ENCODE measurements at regions not wholly inside any gene's neighbourhood (a gene's known extent, or its start where the extent isn't known, plus 50 kb on each side); places are given as distances from the start of the nearest gene placed in this dataset.

DNA sequence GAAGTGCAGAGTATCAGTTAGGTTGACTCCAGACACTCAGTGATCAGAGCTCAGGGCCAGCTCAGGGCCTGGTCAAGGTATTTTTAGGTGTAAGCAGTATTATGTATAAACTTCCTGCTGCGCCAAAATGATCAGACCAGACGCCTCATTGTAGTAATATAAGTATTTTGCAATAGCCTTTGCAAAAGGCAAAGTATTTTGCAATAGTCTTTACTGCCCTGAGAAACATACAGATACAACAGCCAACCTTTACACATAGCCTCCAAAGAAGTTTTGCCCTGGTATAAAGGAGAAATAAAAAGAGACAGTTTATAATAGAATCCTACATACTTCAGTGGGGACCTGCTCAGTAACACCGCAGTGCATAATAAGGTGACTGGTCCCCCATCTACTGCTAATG, 333.0 kb upstream of the EEF2KMT start:
- H3K4me1 ChIP-seq (ENCODE audit: control insufficient read depth in 2 of 3, insufficient read depth in 2 of 3, low read depth in 1 of 3, low read length in 3 of 3): no peaks in the 10 kb centered on the region
- no peaks in the 10 kb centered on the region for H3K27me3 ChIP-seq (ENCODE audit: control insufficient read depth, insufficient read depth, low read length)
- no peak overlapping the region for H3K27ac ChIP-seq (ENCODE audit: low read depth in 2 of 2, low read length in 2 of 2)
- FAIRE-seq (no peak), DNase-seq (no peak)
- H3K4me3 ChIP-seq (ENCODE audit: low read length in 3 of 3): no peak overlapping the region
- no peak overlapping the region for H3K9ac ChIP-seq (ENCODE audit: low read length in 3 of 3)
- TF ChIP-seq, protein P1, sequence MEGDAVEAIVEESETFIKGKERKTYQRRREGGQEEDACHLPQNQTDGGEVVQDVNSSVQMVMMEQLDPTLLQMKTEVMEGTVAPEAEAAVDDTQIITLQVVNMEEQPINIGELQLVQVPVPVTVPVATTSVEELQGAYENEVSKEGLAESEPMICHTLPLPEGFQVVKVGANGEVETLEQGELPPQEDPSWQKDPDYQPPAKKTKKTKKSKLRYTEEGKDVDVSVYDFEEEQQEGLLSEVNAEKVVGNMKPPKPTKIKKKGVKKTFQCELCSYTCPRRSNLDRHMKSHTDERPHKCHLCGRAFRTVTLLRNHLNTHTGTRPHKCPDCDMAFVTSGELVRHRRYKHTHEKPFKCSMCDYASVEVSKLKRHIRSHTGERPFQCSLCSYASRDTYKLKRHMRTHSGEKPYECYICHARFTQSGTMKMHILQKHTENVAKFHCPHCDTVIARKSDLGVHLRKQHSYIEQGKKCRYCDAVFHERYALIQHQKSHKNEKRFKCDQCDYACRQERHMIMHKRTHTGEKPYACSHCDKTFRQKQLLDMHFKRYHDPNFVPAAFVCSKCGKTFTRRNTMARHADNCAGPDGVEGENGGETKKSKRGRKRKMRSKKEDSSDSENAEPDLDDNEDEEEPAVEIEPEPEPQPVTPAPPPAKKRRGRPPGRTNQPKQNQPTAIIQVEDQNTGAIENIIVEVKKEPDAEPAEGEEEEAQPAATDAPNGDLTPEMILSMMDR (IDR thresholded peaks at IDR 0.05; ENCODE audit: borderline replicate concordance, extremely low read depth, insufficient read depth): no peak
- H3K36me3 ChIP-seq (ENCODE audit: control insufficient read depth in 2 of 3, insufficient read depth in 3 of 3, low read length in 3 of 3): no peaks in the 10 kb centered on the region
- no peaks in the 10 kb centered on the region for H3K9me3 ChIP-seq (ENCODE audit: control insufficient read depth in 2 of 3, insufficient read depth in 1 of 3, low read length in 3 of 3)
- intact Hi-C loops (cut with DNase I): no loop called here

DNA sequence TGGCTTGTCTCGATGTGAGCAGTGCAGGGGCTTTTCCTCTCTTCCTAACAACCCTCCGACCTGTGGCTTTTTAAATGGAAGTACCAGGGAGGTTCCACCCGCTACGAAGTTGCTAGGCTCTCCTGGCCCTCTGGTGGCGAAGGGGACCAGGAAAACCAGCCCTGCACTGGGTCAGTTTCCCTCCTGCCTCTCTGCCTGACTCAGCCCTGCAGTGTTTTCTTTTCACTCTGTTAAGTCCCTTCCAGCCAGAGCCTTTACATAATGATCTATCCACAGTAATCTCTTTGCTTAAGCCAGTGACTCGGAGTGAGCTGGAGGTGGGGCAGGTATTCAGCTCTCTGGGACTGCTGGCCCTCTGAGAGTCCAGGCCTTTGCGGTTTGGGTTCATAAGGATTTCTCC, 331.3 kb upstream of the EEF2KMT start:
- DNase-seq (peak in 1 of 5 donors; percentile 11), FAIRE-seq (no peak)
- no peak overlapping the region for H3K9ac ChIP-seq (ENCODE audit: low read length in 3 of 3)
- intact Hi-C loops (cut with DNase I): no loop called here
- H3K9me3 ChIP-seq (ENCODE audit: control insufficient read depth in 2 of 3, insufficient read depth in 1 of 3, low read length in 3 of 3): no peaks in the 10 kb centered on the region
- no peaks in the 10 kb centered on the region for H3K4me1 ChIP-seq (ENCODE audit: control insufficient read depth in 2 of 3, insufficient read depth in 2 of 3, low read depth in 1 of 3, low read length in 3 of 3)
- H3K4me3 ChIP-seq (ENCODE audit: low read length in 3 of 3): no peak overlapping the region
- TF ChIP-seq, protein P1 (IDR thresholded peaks at IDR 0.05; ENCODE audit: borderline replicate concordance, extremely low read depth, insufficient read depth): no peak
- no peak overlapping the region for H3K27ac ChIP-seq (ENCODE audit: low read depth in 2 of 2, low read length in 2 of 2)
- H3K27me3 ChIP-seq (ENCODE audit: control insufficient read depth, insufficient read depth, low read length): no peaks in the 10 kb centered on the region
- no peaks in the 10 kb centered on the region for H3K36me3 ChIP-seq (ENCODE audit: control insufficient read depth in 2 of 3, insufficient read depth in 3 of 3, low read length in 3 of 3)

DNA sequence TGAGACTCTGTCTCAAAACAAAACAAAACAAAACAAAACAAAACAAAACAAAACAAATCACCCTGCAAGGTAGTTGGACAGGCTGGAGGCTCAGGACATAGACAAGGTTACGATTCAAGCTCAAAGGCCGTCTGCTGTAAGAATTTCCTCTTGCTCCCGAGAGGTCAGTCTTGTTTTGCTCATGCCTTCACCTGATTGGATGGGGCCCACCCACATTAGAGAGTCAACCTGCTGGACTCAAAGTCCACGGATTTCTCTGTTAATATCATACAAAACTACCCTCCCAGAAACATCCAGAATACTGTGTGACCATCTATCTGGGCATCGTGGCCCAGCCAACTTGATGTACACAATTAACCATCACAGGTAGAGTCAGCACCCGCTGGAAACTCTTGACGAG, 330.0 kb upstream of the EEF2KMT start:
- H3K27me3 ChIP-seq (ENCODE audit: control insufficient read depth, insufficient read depth, low read length): no peaks in the 10 kb centered on the region
- TF ChIP-seq, protein P1 (IDR thresholded peaks at IDR 0.05; ENCODE audit: borderline replicate concordance, extremely low read depth, insufficient read depth): no peak
- FAIRE-seq: no peak
- no peak overlapping the region for H3K9ac ChIP-seq (ENCODE audit: low read length in 3 of 3)
- no peak for DNase-seq
- H3K4me1 ChIP-seq (ENCODE audit: control insufficient read depth in 2 of 3, insufficient read depth in 2 of 3, low read depth in 1 of 3, low read length in 3 of 3): no peaks in the 10 kb centered on the region
- intact Hi-C loops (cut with DNase I): no loop called here
- H3K4me3 ChIP-seq (ENCODE audit: low read length in 3 of 3): no peak overlapping the region
- no peak overlapping the region for H3K27ac ChIP-seq (ENCODE audit: low read depth in 2 of 2, low read length in 2 of 2)
- no peaks in the 10 kb centered on the region for H3K9me3 ChIP-seq (ENCODE audit: control insufficient read depth in 2 of 3, insufficient read depth in 1 of 3, low read length in 3 of 3)
- H3K36me3 ChIP-seq (ENCODE audit: control insufficient read depth in 2 of 3, insufficient read depth in 3 of 3, low read length in 3 of 3): no peaks in the 10 kb centered on the region
